Colonic mucosa (tissue), 4 donors: ENCODE measurements at regions not wholly inside any gene's neighbourhood (a gene's known extent, or its start where the extent isn't known, plus 50 kb on each side); places are given as distances from the start of the nearest gene placed in this dataset.

Experiments used
- DNase-seq: peaks from one replicate; pipeline ENCODE4 v3.0.0-alpha.2; 2020
- H3K27ac ChIP-seq: fragments of 200-600 bp; one replicate; pipeline ENCODE4 v1.8.0; 2021
- H3K27me3 ChIP-seq: fragments of 200-600 bp; one replicate; pipeline ENCODE4 v1.8.0; 2021
- H3K36me3 ChIP-seq: fragments of 200-600 bp; one replicate; pipeline ENCODE4 v1.8.0; 2021
- H3K4me1 ChIP-seq: fragments of 200-600 bp; one replicate; pipeline ENCODE4 v1.8.0; 2021; ENCODE audit warnings: mild to moderate bottlenecking
- H3K4me3 ChIP-seq: fragments of 200-600 bp; one replicate; pipeline ENCODE4 v1.8.0; 2021
- H3K9ac ChIP-seq, 2 donors: one replicate each; pipeline ENCODE4 v1.7.0; 2013; ENCODE audit warnings: control low read depth in 2 of 2, low read depth in 2 of 2, low read length in 2 of 2
- H3K9me3 ChIP-seq: fragments of 200-600 bp; one replicate; pipeline ENCODE4 v1.8.0; 2021
- CTCF ChIP-seq: fragments of 200-600 bp; IDR thresholded peaks from one replicate; pipeline ENCODE4 v1.8.0; 2022; ENCODE audit warnings: antibody characterized with exemption, mild to moderate bottlenecking
- intact Hi-C: fragments of 100-400 bp; cut with DNase I; formaldehyde crosslinking; loops from one replicate; pipeline ENCODE4 v1.14.1; 2022
- donor health status: healthy.
- donor health status: DM: no; HTN: no; CAD: no.
- donor health status: DM: no; HTN: no; CAD: no.

- Histone ChIP-seq H3K27ac (no peak overlapping the region), H3K9me3 (no peaks in the 10 kb centered on the region), H3K36me3 (no peaks in the 10 kb centered on the region), H3K27me3 (no peaks in the 10 kb centered on the region), H3K4me3 (no peak overlapping the region), H3K9ac (no peak overlapping the region), H3K4me1 (no peaks in the 10 kb centered on the region)
- DNase-seq, result no peak
- TF ChIP-seq CTCF, result no peak
- intact Hi-C loops, result no loop called here
Measured at GRCh38 chr18:78607784-78608183, 371.8 kb upstream of the SALL3 start.

- no peak overlapping the region for H3K4me3 ChIP-seq
- H3K9ac ChIP-seq, result no peak overlapping the region
- intact Hi-C loops, result no loop called here
- H3K4me1 ChIP-seq, result no peaks in the 10 kb centered on the region
- H3K9me3 ChIP-seq, result no peaks in the 10 kb centered on the region
- DNase-seq, result no peak
- H3K27me3 ChIP-seq, result no peaks in the 10 kb centered on the region
- TF ChIP-seq CTCF, result no peak
- no peaks in the 10 kb centered on the region for H3K36me3 ChIP-seq
- H3K27ac ChIP-seq, result no peak overlapping the region
Measured at GRCh38 chr18:78610179-78610578, 369.4 kb upstream of the SALL3 start.

GRCh38 chr18:78611201-78611800 is 368.3 kb upstream of the SALL3 start:
- H3K36me3 ChIP-seq, result no peaks in the 10 kb centered on the region
- no peak overlapping the region for H3K27ac ChIP-seq
- no peak for DNase-seq
- H3K9me3 ChIP-seq, result no peaks in the 10 kb centered on the region
- intact Hi-C loops, result no loop called here
- no peak overlapping the region for H3K4me3 ChIP-seq
- no peaks in the 10 kb centered on the region for H3K4me1 ChIP-seq
- no peaks in the 10 kb centered on the region for H3K27me3 ChIP-seq
- no peak overlapping the region for H3K9ac ChIP-seq
- TF ChIP-seq CTCF, result no peak

- Histone ChIP-seq H3K27ac (no peak overlapping the region), H3K9ac (no peak overlapping the region), H3K4me3 (no peak overlapping the region), H3K36me3 (no peaks in the 10 kb centered on the region), H3K9me3 (no peaks in the 10 kb centered on the region), H3K27me3 (no peaks in the 10 kb centered on the region), H3K4me1 (no peaks in the 10 kb centered on the region)
- no peak for TF ChIP-seq CTCF
- intact Hi-C loops, result no loop called here
- no peak for DNase-seq
Measured at GRCh38 chr18:78611869-78612268, 367.7 kb upstream of the SALL3 start.

GRCh38 chr18:78612318-78612717 is 367.3 kb upstream of the SALL3 start:
- Histone ChIP-seq H3K4me3 (no peak overlapping the region), H3K27ac (no peak overlapping the region), H3K4me1 (no peaks in the 10 kb centered on the region), H3K27me3 (no peaks in the 10 kb centered on the region), H3K9me3 (no peaks in the 10 kb centered on the region), H3K36me3 (no peaks in the 10 kb centered on the region), H3K9ac (no peak overlapping the region)
- no peak for DNase-seq
- intact Hi-C loops, result no loop called here
- no peak for TF ChIP-seq CTCF

- H3K27ac ChIP-seq, result no peak overlapping the region
Measured at GRCh38 chr18:78612801-78613200, 366.8 kb upstream of the SALL3 start.

More at GRCh38 chr18:78612801-78613200, 366.8 kb upstream of the SALL3 start:
- DNase-seq, result no peak
- H3K27me3 ChIP-seq, result no peaks in the 10 kb centered on the region
- H3K4me3 ChIP-seq, result no peak overlapping the region
- no peaks in the 10 kb centered on the region for H3K36me3 ChIP-seq
- H3K9me3 ChIP-seq, result no peaks in the 10 kb centered on the region
- H3K9ac ChIP-seq, result no peak overlapping the region
- intact Hi-C loops, result no loop called here
- no peaks in the 10 kb centered on the region for H3K4me1 ChIP-seq
- no peak for TF ChIP-seq CTCF
